ENCODE measurements at regions not wholly inside any gene's neighbourhood (a gene's known extent, or its start where the extent isn't known, plus 50 kb on each side); places are given as distances from the start of the nearest gene placed in this dataset.

DNA sequence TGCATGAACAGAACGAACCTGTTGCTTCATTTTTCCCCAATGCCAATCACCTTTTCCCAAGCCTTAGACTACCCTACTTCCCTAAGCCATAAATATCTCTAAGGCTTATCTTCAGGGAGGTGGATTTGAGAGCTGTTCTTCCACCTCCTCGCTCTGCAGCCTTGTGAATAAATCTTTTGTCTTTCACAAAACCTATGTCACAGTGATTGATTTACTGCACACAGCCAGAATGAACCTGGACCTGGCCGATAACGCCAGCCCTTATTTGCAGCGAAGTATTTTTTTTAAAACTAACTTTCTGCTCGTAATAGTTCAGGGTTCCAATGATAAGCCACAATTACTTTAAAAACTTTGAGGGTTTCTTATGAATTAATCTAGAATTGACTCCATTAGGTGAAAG is 632.6 kb downstream of the PTPRU start:
- no peak for DNase-seq

DNA sequence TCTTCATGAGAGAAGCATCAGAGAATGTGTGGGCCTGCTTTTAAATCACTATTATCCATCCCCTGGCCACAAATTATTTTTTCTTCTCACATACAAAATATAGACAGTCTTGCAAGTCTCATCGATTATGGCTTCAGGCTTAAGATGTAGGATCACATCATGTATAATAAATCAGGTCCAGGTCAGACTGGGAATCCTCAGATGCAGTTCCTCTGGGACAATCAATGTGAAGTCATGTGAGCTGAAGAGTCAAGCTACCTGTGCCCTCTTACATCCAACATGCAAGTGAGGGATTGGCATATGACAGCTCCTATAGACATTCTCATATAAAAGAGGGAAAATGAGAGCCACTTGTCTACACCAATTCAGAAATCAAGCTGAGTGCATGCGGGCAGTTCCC is 631.8 kb downstream of the PTPRU start:
- no peak for DNase-seq

DNA sequence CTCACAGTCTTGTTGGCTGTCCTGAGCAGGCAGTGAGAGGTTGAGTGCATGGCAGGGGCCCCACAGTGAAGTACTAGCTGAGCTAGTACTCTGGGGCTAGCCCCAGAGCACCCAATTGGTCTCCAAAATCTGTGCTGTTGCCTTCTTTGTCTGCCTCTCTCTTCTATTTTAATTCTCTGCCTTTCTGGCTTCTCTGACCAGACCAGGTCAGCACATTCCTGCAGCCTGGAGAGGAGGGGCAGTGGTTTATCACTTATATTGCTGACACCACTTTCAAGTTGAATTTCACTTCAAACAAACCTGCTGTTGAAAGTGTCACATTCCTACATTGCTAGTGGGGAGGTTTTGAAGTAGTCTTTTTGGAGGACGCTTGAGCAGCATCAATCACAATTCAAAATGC is 628.7 kb downstream of the PTPRU start:
- DNase-seq, result no peak

DNA sequence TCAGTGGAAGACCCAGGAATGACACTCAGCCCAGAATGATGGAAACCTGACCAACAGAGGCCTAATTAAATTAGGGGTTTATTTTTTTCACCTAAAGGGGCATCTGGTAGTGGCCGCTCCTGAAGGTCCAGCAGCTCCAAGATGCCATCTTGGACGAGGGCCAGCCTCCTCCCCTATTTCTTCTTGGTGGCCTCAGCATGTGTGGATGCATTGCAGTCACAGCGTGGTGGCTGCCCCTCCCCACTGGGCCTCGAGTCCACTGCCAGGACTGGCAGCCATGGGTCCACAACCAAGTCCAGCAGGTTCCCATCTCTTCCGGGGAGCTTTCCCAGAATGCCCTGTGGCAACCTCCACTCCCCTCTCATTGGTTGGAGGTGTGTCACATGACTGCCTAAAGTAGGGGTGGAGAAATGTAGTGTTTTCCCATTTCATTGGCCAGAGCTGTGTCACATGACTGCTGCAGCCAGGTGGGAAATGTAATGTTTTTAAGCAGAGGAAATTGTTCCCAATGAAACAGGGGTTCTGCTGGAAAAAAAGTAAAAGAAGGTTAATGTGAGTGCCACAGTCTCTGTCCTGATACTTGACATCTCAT is 628.2 kb downstream of the PTPRU start:
- DNase-seq, result no peak

DNA sequence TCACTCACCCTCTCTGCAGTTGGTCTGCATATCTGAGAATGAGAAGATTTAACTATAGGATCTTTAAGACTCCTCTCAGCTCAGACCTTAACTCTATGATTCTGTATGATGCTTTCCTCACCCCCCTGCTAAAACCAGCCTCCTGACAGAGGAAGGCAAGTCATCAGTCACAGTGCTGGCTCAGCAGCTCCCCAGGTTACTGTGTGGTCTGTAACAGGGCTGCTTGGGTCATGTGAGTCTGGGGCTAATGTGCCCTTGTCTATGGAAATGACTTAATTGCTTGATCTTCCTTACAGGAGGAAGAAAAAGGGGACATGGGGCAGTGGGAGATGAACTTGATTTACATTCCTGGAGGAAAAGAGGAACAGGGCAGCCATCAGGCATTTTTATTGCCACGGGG is 625.6 kb downstream of the PTPRU start:
- no peak for DNase-seq

DNA sequence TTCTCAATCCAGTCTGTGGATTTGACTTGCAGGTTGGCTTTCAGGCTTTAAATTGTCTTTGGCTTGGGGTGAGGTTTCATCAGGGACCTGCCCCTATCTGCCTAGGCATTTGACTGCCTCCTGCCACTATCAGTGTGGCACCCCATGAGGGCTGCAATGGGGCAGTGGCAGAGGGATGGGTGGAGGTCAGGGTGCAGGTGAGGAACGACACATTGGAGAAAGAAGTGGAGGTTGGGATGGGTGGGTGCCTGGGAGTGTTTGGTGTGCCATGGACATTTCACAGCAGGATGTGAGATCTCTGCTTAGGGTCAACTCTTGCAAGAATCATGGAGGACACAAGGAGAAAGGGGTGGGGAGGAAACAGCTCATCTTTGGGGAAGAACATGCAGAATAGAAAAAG is 625.1 kb downstream of the PTPRU start:
- no peak for DNase-seq

DNA sequence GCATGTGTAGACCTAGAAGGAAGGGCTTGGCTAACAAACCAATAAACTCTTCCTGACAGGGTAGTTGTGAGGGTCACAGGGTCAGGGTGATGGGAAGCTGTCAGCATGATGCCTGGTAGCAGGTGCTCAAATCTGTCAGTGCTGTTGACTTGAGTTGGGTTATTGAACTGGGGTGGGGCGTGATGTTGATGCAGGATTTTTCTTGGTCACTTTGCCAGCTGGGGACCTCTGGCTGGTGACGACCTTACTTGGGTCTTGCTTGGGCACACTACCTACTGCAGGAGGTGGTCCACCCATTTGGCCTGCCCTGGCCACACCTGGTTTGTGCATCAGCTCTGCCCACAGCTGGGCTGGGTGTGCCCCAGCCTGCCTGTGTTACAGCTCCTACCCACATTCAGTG is 624.4 kb downstream of the PTPRU start:
- no peak for DNase-seq

DNA sequence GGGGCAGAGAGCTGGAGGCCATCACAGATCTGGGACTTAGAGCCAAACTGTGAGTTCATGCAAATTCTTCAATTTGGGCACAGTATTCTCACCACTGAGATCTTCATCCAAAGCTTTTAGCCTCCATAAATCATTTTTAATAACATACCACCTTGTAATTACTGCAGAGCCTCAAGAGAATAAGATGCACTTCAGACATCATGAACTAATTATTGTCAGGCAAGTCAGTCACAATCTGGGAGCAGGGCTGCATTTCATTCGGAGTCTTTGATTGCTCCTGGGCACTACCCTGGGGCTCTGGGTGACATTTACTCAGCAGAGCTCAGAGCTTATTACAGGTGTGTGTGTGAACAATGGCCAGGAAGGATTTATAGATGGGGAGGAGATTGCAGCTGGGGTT is 623.7 kb downstream of the PTPRU start:
- DNase-seq, result no peak

DNA sequence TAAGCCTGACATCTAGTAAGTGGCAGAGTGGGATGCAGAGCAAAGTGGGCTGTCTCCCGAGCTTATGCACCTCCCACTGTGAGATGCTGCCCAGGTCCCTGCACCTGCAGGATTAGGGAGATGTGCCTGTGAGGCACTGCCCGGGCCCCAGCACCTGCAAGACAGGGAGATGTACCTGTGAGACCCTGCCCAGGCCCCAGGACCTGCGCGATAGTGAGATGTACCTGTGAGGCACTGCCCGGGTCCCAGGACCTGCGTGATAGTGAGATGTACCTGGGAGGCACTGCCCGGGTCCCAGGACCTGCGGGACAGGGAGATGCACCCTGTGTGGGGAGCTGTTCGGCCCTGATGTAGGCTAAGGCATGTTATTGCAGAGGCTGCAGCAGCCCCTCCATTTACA is 622.8 kb downstream of the PTPRU start:
- DNase-seq, result no peak

DNA sequence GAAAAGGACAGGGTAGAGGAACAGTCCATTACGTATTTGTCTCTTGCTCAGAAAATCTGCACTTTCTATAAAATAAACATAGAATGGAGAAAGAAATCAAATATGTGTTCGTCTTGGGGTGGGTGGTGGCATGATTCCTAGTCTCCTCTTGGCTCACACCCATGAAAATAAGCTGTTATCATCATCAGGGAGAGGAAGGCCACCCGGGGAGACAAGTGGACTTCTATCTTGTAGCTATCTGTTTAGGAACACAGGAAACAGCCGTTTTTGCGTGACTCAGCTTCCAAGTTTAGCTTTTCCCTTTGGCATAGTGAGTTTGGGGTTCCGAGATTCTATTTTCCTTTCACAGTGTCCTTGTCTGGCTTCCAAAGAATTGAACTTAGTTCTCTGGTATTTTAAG is 622.3 kb downstream of the PTPRU start:
- no peak for DNase-seq

DNA sequence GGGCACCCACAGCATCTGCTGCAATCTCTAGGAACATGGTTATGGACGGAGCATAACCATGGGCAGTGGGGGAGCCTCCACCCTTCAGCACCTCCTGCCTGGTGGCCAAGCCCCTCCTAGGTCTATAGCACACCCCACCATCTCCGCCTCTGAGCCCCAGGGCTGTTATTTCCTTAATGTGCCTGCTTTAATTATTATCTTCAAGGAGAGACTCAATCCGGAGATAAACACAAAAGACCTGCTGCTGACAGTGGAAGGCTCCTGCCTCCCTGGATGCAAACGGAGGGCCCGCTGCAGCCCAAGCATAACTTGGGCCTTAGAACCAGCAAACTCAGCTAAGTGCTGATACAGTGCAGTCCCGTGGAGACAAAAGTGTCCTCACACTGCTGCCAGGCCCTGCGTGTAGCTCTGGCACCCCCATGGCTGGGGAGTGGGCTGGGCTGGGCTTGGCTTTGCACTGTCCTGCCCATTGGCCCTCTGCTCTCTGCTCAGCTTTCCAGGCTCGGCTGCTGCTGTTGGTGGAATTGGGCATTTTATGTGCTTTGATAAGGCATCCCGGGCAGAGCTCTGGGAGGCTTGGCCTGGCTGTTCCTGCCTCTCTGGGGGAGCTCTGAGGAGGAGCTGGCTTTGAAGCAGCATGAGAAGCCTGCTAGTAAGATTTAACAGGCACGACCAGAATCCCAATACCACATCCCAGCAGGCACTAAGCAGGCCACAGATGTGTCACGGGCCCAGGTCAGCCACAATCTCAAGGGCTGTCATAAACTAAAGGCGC is 620.2 kb downstream of the PTPRU start:
- DNase-seq, result no peak

DNA sequence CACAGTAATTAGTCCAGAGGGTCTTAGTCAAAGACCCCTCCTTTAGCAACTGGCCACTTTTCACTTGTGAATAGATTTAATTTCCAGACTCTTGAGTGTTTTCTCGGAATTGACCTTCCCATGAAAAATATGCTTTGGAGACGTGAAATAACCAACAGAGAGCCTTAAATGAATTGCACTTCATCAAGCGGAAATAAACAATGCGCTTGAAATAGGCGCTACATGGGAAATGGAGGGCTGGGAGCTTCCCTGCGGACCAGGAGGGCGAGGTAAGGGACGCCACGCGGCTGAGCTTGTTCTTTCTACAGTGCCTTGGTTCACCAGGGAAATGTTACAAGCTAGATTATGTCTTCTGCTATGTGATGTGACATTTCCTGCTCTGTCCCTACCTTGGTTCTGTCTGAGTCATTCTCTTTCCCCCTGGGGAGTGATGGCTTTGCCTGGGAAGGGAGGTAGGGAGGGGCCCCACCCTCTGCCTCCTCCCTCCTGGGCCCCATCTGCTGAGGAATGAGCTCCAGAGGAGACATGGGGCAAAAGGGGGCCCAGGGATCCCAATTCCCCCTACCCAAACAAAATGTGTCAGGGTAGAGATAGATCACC is 619.3 kb downstream of the PTPRU start:
- no peak for DNase-seq

DNA sequence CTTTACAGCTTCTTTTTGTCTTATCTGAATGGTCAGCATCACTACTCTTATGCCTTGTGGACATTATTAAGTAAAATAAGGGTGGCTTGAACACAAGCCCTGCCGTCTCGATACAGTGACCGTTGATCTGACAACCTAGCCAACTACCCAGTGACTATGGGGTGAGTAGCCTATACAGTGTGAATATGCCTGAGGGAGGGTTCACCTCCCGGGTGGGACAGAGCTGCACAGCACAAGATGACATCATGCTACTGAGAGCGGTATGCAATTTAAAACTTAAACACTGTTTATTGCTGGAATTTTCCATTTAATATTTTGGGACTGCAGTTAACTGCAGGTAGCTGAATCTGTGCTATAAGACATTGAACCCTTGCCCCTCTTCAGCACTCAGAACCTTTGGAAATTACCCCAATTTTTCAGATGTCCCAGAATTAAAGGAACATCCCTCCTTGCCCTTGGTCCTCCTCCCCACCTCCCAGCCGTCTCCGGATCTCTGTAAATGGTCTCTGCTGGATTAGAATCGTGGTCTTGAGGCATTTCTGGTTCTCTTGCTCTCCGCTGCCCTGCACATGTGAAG is 618.5 kb downstream of the PTPRU start:
- no peak for DNase-seq

DNA sequence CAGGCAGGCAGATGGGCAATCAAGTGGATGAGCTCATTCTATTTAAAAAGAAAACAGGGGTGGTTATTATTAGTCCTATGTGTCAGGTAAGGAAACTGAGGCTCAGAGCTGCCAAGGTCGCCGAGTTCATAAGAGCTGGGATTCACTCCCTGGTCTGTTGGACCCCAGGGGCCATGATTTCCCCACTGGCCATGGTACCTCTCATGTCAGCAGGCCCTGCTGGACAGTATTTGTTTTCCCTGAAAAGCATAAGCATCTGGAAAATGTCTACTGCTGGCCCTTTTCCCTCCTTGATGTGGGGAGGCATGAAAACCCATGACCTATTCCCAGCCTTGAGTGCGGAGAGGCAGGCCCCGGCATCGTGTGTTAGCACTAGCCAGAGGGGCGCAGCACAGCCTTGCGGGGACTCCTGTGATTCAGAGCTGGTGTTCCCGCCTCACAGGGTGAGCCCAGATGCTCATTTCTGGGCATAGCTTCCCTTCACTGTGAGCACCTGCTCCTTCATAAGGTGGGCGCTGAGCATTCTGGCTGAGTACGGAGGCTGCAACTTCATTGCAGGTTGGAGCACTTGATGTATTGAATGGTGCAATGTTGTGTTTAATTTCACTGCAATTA is 617.5 kb downstream of the PTPRU start:
- no peak for DNase-seq

DNA sequence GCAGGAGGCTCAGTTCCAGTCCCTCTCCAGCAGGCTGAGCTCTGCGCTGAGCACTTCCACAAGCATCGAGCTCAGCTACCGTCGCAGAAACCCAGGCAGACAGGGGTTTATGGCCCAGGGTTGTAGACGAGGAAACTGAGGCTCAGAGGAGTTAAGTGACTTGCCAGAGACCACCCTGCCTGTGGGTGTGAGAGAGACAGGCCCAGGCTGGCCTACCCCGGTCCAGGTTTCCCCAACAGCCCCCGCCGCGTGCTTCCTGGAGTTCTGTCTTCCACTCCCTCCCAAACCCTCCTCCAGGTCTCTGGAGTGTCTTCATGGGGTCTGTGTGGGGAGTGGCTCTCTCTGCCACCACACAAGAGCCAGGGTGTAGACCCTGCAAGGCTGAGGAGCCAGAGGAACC is 615.9 kb downstream of the PTPRU start:
- no peak for DNase-seq

DNA sequence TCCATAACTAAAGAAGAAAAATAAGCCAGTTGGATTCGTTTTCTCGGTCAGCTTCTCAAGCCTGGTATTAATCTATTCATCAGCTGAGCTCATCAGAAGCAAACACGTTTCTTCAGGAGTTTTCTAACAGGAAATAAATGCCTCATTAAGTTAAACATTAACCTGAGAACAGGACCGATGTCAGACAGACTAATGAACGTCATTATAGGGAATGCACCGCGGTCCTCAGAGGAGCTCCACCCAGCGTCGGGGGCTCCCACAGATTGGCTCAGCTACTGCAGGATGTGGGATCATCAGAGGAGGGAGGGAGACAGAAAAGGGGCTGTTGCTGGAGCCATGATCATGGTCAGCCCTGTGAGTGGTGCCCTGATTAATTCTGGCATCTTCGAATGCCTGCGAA is 615.4 kb downstream of the PTPRU start:
- DNase-seq, result no peak

DNA sequence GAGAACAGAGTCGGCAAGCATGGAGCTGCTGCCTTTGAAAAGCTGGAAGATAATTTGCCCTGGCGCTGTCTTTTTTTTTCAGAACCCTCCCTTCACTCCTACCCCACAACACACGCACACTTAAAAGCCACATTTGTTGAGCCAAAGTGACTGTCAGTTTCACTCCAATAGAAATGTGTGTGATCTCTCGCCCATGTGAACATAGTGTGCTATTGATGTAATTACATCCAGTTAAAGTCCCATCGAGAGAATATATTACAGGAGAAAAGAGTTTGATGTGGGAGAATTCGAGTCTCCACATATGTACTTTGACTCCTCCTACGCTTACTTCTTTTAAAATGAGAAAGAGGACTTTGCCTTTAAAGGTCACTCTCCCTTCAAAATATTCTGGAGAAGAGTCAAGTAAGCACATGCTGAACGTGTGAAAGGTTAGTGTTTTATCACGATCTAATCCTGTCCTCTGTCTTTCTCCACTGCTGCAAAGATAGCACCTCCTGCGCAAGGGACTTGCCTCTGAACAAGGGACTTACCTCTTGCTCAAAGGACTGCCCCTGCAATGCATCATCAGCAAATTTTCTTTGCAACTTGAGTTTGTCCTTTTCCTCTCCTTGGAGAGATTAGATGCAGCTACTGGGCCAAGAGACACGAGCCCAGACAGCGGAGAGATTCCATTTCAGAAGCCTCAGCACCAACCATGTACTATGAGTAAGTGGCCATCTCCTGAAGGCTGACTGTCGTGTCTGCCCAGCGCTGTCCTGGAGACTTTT is 613.9 kb downstream of the PTPRU start:
- no peak for DNase-seq

DNA sequence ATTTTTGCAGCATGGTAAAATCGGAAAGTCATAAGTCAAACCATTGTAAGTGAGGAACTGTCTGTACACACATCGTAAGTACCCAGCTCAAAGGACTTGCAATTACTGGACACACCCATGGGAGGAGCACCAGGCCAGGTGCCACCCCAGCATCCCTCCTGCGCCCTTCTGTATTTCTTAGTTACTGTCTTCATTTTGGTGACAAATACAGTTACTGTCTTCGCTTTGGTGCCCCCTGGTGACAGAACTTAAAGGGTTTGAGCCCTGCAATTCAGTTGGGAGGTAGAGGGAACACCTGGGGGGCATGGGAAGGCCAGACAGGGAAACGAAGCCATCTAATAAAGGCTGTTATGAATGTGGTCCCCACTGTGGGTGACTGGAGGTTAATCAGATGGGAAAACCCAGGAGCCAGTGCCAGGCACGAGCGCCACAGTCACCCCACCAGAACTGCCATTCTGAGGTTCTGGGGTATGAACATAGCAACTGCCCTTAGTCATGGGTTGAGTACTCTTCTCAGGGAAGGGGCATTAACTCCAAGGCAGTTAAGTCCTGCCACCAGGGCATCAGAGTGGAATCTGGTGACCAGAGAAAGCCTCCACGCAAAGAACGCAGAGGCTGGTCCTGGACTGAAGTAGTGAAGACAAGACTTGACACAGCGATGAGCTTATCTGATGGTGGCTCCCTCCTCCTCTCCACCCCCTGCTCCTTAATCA is 612.9 kb downstream of the PTPRU start:
- peak; percentile 58 for DNase-seq

DNA sequence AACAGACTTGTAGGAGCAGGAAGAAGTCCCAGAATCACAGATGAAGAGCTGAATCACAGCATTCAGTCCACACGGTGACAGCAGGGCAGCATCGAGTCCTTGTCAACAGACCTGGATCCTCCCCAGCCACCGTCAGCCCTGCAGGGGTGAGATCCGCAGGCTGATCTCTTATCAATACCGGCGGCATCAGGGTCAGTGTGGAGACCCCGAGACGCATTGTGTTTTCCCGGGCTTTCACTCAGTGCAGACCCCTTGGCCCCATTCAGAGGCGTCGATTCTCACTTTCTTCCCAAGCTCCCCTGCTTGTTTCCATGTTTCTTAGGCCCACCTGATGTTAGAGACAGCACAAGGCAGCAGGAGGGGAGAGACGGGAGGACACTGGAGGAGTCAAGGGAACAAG is 609.6 kb downstream of the PTPRU start:
- no peak for DNase-seq

DNA sequence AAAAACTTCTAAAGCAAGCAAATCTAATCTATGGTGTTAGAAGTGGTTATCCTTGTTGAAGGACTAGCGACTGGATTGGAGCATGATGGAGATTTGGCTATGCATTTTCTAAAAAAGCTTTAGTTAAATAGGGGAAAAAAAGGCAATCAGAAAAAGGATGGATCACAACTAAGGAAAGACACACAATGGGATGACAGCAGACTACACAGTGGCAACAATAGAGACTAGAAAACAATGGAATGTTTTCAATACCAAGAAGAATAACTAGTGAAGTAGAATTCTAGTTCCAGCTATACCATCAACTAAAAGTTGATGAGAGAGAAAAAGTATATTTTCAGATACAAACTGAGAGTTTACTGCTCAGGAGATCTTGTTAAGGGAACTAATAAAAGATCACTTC is 605.8 kb downstream of the PTPRU start:
- no peak for DNase-seq

DNA sequence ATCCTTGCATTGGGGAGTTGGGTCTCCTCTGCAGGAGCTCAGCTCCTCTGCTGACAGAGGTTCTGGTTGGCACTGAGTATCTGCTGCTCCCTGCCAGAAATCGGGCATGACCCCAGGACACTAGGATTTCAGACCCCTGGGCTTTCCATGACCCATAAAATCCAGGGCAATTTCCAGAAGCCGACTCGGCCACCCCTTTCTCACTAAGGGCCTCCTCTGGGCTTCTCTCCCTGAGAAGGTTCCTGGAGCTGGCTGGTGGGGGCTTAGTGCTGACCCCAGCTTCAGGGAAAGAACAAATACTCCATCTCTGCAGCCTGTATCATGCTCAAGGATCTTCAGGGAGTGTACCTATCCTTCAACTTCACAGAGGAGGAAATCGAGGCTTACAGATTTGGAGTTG is 603.4 kb downstream of the PTPRU start:
- no peak for DNase-seq

DNA sequence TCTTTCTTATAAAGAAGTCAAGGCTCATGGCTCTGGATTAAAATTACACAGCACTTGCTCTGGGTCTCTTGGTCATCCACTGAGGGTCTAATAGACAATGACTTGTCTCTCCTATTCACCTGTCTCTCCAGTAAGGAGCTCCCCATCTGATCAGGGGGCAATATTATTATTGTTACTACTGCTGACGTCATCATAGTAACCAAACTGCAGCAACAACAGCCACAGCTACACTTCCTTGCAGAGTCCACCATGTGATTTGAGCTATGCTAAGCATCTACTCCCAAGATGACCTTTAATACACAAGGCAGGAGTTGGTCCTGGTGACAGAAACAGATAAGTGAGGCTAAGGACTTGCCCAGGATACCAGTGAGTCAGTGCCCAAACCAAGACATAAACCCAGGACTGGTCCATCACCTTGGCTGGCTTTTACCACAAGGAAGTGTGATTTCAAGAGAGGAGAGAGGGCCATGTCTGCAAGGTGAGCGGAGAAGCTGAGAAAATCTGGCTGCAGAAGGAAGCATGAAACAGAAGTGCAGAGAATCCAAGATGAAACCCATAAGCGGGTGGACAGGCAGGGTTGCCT is 602.5 kb downstream of the PTPRU start:
- DNase-seq, result no peak
